Activated CD4-positive, alpha-beta T cell treated with anti-CD3 and anti-CD28 coated beads, Interleukin-2, amount 50 U/mL, for 1 hour (primary cell): ENCODE measurements at regions not wholly inside any gene's neighbourhood (a gene's known extent, or its start where the extent isn't known, plus 50 kb on each side); places are given as distances from the start of the nearest gene placed in this dataset.

Experiments used
- DNase-seq: peaks from one replicate; pipeline ENCODE4 v3.0.0-alpha.2; 2020

GRCh38 chr5:4981608-4982007 lies 158.5 kb upstream of the ADAMTS16 start:
- no peak for DNase-seq

- no peak for DNase-seq
Measured at GRCh38 chr5:4983701-4984100, 156.4 kb upstream of the ADAMTS16 start.

GRCh38 chr5:4984461-4984860 lies 155.7 kb upstream of the ADAMTS16 start:
- DNase-seq: no peak

- DNase-seq: no peak
Measured at GRCh38 chr5:4987431-4987830, 152.7 kb upstream of the ADAMTS16 start.

- no peak for DNase-seq
Measured at GRCh38 chr5:4989118-4989517, 151.0 kb upstream of the ADAMTS16 start.

- DNase-seq: no peak
Measured at GRCh38 chr5:4990017-4990416, 150.1 kb upstream of the ADAMTS16 start.

- no peak for DNase-seq
Measured at GRCh38 chr5:4990462-4990861, 149.7 kb upstream of the ADAMTS16 start.

GRCh38 chr5:4991925-4992324 lies 148.2 kb upstream of the ADAMTS16 start:
- no peak for DNase-seq

- no peak for DNase-seq
Measured at GRCh38 chr5:4995014-4995413, 145.1 kb upstream of the ADAMTS16 start.

GRCh38 chr5:5005353-5005752 lies 134.8 kb upstream of the ADAMTS16 start:
- DNase-seq: no peak

GRCh38 chr5:5006548-5006947 lies 133.6 kb upstream of the ADAMTS16 start:
- DNase-seq: no peak

- no peak for DNase-seq
Measured at GRCh38 chr5:5009240-5009639, 130.9 kb upstream of the ADAMTS16 start.

- no peak for DNase-seq
Measured at GRCh38 chr5:5011151-5011550, 129.0 kb upstream of the ADAMTS16 start.

GRCh38 chr5:5014586-5015235 lies 125.4 kb upstream of the ADAMTS16 start:
- no peak for DNase-seq

- DNase-seq: no peak
Measured at GRCh38 chr5:5017827-5018577, 122.1 kb upstream of the ADAMTS16 start.

- DNase-seq: no peak
Measured at GRCh38 chr5:5018578-5018970, 121.6 kb upstream of the ADAMTS16 start.

GRCh38 chr5:5021436-5021835 lies 118.7 kb upstream of the ADAMTS16 start:
- no peak for DNase-seq

GRCh38 chr5:5025098-5025773 lies 114.9 kb upstream of the ADAMTS16 start:
- DNase-seq: no peak

- DNase-seq: no peak
Measured at GRCh38 chr5:5025774-5026408, 114.2 kb upstream of the ADAMTS16 start.

- no peak for DNase-seq
Measured at GRCh38 chr5:5026409-5026785, 113.7 kb upstream of the ADAMTS16 start.

- DNase-seq: no peak
Measured at GRCh38 chr5:5031665-5032064, 108.5 kb upstream of the ADAMTS16 start.

- DNase-seq: no peak
Measured at GRCh38 chr5:5037674-5038073, 102.5 kb upstream of the ADAMTS16 start.

- no peak for DNase-seq
Measured at GRCh38 chr5:5039918-5040317, 100.2 kb upstream of the ADAMTS16 start.

GRCh38 chr5:5040712-5041111 lies 99.4 kb upstream of the ADAMTS16 start:
- DNase-seq: no peak
